RWPE1 (cell line): ENCODE measurements at regions not wholly inside any gene's neighbourhood (a gene's known extent, or its start where the extent isn't known, plus 50 kb on each side); places are given as distances from the start of the nearest gene placed in this dataset.

Source experiments
- CTCF ChIA-PET: fragments of 350-600 bp; sonication (Branson Sonifier 250); formaldehyde crosslinking; extraction: SDS; loops from one replicate; lab custom pipeline; 2021; lab: Yijun Ruan, JAX
- POLR2A ChIA-PET: fragments of 400-600 bp; formaldehyde crosslinking; extraction: SDS; loops from one replicate; lab custom pipeline; 2020; ENCODE audit warnings: antibody characterized with exemption; ENCODE audit not compliant: low non-redundant PET; lab: Yijun Ruan, JAX
- DNase-seq: peaks from one replicate; pipeline ENCODE4 v3.0.0; 2012; ENCODE audit warnings: low spot score
- H3K27ac ChIP-seq: fragments of 450-650 bp; 2 replicates; pipeline ENCODE4 v1.5.1; 2017
- CTCF ChIP-seq: fragments of 450-650 bp; conservative IDR thresholded peaks from 2 replicates; pipeline ENCODE4 v1.5.1; 2017; ENCODE audit warnings: low read depth, mild to moderate bottlenecking

GRCh38 chr3:141432904-141433303 is 53.9 kb upstream of the RASA2 start:
- no peak for DNase-seq
- POLR2A ChIA-PET, result no interaction called here
- TF ChIP-seq CTCF, result no peak
- CTCF ChIA-PET, result interaction anchor here (0.5 to 0.7 kb wide), 2 partner anchors 22 to 117 kb away, joined by 3 to 4 read pairs; no protein-coding TSS in a partner anchor
- H3K27ac ChIP-seq, result no peak overlapping the region

GRCh38 chr3:141434255-141434654 is 52.6 kb upstream of the RASA2 start:
- ChIA-PET POLR2A (no interaction called here), CTCF (no interaction called here)
- no peak overlapping the region for H3K27ac ChIP-seq
- TF ChIP-seq CTCF, result no peak
- DNase-seq, result no peak

GRCh38 chr3:141436180-141436579 is 50.6 kb upstream of the RASA2 start:
- DNase-seq, result no peak
- ChIA-PET CTCF (interaction anchor here (0.6 to 1.5 kb wide), 3 partner anchors 11 to 988 kb away, joined by 3 to 5 read pairs (median 5); no protein-coding TSS in a partner anchor), POLR2A (no interaction called here)
- H3K27ac ChIP-seq, result no peak overlapping the region
- no peak for TF ChIP-seq CTCF
